Mucosa of gallbladder (tissue), 1 donor: ENCODE measurements at regions not wholly inside any gene's neighbourhood (a gene's known extent, or its start where the extent isn't known, plus 50 kb on each side); places are given as distances from the start of the nearest gene placed in this dataset.
A peak's percentile ranks its signal among the peaks of the same experiment; 100 is the strongest.
"Not testable (repeated sequence)": the region's sequence is repeated elsewhere in the genome, so short reads cannot be mapped to it uniquely, and the experiment has no call there.

Experiments
- DNase-seq: peaks from one replicate; pipeline ENCODE4 v3.0.0-alpha.2; 2020; ENCODE audit warnings: low spot score
- donor health status: DM: no; HTN: no; CAD: no.

DNA sequence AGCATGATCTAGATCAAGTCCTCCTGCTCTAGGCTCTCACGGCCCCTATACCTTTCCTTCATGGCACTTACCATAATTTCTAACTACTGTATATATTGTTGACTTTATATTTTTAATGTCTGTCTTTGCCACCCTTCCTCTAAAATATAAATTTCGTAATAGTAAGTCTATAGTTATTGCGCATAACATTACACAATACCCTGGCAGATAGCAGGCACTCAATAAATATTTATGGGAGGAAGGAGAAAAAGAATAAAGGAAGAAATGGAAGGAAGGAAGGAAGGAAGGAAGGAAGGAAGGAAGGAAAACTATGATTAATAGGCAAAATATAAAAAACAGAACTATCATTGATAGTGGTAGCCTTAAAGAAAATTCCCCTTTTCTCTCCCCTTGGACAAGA lies 190.3 kb upstream of the LMCD1 start:
- DNase-seq, result no peak

DNA sequence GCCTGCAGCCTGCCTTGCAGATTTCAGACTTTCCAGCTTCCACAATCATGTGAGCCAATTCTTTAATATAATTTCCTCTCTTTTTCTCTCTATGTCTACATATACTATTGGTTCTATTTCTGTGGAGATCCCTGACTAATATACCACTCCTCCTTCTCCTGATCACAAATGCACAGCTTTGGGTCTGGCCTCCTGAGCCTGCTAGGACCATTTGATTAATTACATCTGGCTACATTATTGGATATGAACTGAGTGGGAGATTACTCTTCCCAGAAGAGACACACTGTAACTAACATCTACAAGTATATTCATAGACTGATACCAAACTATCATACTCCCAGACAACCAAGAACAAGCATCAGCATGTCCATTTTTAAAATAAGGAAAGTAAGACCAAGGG lies 188.9 kb upstream of the LMCD1 start:
- DNase-seq, result no peak

DNA sequence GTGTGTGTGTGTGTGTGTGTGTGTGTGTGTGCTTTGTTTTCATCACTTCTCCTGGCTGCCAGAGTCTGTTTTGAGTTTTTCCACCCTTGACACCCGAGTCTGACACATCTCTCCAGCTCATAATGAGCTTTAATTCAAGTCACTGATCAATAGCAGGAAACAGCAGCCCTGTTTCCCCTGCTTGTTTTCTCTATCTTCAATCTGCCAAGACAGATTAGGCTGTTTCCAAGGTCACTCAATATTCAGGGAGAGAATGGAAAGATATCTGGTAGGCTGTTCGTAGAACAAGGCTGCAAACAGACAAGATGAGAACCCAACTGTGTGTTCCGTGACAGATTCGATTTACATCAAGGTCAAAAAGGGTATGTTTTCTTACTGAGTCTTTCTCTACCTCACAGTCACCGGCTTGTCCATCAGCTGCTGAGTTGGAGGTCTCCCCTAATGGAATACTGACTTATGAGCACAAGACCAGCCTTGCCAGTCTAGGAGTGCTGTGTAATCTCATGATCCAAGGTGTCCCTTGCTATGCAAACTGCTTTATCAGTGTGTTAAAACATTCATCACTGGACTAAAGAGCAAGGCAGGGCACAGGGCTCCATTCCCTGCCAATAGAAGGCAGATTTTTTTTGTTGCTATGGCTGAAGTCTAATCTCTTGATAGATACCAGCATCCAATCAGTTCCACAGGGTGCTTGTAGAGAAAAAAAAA lies 187.9 kb upstream of the LMCD1 start:
- DNase-seq, result peak; percentile 72

DNA sequence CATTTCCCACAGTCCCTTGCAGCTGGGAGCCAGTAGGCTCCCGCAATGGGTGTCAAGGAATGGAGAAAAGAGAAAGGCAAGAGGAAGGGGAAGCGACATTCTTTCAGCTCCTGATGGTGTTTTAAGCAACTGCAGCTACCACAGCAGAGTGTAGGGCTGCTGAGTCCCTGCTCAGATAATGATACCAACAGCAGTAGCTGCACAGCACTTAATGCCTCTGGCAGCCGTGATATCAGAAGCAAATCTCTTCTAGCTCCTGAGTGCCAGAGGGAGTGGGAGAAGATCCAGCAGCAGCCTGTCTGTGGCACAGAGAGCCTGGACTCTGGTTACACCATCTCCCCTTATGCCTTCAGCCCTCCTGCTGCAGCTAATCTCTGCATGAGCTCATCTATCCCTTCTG lies 186.1 kb upstream of the LMCD1 start:
- not testable (repeated sequence) for DNase-seq

DNA sequence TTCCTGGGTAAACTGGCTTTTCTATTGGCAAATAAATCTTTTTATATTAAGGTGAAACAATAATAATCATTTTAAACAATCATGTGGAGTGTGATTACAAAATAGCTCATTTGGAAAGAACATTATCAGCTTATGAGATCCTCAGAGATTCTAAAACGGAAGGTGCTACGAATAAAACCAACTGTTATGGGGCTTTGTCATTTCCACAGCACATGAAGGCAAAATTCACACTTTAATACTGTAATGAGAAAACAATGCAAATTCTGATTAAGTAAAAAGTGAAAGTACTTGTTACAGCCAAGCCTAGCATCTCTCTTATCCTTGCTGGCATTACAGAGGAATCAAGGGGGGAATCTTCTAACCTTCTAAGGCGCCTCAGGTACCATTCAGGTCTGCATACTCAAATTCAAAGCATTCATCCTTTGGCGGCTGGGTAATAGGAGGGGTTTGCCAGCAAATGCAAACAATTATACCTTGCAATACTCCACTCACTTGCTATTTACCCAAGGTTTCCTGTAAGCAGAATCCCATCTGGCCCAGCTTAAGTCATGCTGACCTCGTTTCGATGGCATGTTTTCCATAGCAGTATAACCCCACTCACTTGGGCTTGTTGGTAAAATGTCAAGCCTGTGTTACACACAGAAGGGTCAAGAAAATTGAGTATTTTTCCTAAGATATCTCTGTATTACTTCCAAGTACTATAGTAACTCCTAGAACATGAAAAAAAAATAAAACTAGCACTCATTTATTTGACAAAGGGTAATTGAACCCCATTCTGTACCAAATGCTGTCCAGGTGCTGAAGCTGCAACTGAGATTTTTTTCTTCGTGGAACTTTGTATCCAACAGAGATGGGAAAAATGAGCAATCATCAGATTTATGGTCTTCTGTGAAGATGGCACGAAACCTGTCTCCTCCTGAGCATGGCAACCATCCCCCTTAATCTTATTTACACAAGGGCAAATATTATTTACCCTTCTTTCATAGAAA lies 183.7 kb upstream of the LMCD1 start:
- DNase-seq, result no peak

DNA sequence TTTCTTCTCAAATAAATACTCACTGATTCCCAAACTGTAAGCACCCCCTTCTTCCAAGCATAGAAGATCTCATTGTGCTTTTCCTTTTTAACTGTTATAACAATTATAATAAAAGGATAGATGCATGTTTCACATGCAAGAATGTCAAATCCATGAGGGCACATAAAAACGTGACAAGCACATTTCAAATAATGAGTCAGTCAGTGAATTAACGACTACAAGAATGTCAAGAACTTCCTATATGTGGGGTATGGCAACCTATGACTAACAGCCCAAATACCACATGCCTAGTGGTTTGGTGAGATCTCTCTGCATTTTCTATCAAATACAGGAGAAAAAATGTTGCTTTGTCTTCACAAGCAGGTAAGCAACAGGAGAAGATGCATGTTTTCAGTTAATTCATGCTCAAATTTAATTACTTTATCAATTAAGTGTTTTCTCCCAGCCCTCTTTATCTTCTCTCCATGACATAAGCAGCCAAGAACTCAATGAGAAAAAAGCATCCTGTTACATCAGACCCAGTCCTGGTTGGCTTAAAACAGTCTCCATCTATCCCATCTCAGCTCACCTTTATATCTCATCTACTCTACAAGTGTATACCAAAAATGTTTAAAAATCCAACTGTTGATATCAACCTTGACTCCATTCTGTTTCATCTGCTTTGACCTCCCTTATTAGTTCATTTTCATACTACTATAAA lies 181.5 kb upstream of the LMCD1 start:
- DNase-seq, result no peak

DNA sequence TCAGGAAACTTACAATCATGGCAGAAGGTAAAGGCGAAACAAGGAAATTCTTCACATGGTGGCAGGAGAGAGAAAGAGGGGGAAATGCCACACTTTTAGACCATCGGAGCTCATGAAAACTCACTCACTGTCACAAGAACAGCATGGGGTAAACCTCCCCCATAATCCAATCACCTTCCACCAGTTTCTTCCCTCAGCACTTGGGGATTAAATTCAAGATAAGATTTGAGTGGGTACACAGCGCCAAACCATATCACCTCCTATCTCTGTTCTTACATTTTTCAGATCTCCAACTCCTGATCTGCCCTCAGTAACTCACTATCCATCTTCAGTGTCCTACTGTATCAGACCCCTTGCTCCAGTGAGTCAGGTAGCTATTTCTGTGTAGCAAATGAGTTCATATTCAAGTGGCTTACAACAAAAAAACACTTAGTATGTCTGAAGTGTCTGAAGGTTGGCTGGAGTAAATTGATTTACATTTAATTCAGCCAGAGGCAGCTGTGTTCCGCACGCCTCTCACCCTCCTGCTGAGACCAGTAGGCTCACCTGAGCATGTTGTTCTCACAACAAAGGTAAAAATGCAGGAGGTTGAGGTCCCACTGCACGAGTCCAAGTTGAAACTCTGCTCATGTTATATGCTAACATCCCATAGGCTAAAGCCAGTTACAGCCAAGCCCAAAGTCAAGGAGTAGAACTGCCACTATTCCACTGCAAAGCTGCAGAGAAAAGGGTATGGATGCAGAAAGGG lies 180.7 kb upstream of the LMCD1 start:
- no peak for DNase-seq

DNA sequence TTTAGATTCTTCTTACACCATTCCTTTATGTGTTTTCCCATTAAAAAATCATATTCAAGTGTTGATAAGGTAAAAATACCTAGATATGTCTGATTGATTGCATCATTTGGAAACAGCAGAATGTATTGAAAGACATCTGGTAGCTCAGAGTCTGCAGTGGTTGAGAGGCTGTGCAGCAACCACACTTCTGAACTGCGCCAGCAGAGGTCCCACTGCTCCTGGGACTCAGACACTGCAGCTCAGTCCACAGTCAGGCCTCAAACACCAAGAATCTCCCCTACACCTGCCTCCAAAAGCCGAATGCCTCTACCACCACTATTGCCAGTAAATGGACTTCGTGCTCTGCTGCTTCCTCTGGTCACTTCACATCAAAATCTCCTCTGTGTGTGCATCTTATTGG lies 176.9 kb upstream of the LMCD1 start:
- DNase-seq, result peak; percentile 26

DNA sequence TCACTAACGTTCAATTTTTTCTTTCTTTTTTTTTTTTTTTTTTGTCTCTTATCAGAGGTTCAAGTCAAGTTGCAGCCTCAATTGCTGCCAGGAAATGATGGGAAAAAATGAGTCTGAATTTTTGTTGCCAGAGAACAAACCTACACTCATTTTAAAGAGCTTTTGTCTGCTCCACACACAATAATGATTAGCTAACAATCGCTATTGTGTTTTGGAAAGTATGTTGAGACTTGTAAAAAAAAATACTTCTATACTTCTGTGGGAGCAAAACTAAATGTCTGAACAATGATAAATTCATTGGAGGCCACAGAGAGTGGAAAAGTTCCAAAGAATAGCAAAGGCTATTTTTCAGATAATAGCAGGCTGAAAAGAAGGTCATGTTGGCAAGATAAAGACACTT lies 176.3 kb upstream of the LMCD1 start:
- DNase-seq, result no peak

DNA sequence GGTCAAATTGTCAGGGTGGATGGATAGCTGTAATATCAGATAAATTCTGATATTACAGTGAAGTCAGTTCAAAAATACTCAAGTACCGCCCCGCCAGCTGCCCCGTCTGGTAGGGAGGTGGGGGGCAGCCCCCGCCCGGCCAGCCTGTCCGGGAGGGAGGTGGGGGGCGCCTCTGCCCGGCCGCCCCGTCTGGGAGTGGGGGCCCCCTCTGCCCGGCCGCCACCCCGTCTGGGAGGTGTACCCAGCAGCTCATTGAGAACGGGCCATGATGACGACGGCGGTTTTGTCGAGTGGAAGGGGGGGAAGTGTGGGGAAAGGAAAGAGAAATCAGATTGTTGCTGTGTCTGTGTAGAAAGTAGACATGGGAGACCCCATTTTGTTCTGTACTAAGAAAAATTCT lies 175.8 kb upstream of the LMCD1 start:
- DNase-seq, result not testable (repeated sequence)

DNA sequence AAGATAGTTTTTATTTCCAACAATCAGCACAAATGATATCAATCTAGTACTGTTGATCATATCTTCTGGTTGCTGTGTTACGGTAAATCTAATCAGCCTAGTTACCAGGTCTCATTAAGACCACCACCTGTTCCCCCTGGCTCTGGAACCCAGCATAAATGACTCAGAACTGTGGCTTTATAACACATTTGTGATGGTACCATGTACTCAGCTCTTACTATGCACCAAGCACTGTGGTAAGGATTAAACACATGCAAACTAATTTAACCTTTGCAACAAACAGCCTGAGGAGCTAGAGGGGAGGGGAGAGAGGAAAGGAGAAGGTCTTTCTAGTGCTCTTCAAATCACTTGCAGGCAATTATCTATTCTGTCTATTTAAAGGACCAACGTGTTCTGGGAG lies 173.9 kb upstream of the LMCD1 start:
- DNase-seq, result no peak

DNA sequence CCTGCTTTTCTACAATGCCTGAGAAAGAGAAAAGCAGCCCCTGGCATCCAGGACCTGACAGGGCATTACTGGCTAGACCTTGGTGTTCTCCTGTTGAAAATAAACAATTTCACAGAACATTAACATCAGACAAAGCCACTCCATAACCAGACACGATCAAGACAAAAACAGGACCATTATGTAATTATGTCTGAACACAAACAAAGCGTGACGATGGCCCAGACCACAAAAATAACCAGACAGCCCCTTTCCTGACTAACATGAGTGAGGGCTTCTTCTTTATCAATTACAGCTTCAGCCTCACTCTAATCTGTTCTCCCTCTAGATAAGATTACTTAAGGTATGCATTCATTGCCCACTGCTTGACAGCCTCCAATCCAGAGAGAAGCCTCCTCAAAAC lies 172.7 kb upstream of the LMCD1 start:
- no peak for DNase-seq

DNA sequence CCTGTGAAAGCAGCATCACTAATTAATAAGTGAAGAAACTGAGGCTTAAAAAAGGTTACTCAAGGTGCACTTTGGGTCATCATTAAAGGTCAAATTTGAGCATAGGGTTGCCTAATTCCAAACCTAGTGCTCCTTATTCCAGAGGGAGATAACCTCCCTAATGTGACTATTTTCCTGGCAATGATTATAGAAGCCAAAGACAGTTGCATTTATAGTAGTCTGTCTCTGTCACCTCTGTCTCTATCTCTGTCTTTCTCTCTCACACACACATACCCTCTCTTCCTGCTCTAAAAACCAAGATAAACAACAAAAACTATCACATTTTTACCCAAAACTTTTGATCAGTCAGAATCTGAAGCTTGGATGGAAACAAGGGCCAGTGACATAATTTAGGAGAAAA lies 172.0 kb upstream of the LMCD1 start:
- DNase-seq, result no peak

DNA sequence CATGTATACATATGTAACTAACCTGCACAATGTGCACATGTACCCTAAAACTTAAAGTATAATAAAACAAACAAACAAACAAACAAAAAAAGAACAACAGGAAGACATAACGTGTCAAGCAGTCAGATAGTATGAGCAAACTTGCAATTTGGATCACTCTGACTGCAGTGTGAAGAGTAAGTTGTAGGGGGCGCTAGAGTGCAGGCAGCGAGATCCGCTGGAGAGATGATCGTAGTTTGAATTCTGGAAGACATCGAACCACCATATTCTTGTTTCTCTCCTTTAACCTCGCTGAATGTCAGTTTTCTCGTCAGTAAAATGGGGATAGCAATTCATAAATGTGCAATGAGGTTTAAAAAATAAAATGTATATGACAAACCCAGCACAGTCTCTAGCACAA lies 165.2 kb upstream of the LMCD1 start:
- DNase-seq, result no peak

DNA sequence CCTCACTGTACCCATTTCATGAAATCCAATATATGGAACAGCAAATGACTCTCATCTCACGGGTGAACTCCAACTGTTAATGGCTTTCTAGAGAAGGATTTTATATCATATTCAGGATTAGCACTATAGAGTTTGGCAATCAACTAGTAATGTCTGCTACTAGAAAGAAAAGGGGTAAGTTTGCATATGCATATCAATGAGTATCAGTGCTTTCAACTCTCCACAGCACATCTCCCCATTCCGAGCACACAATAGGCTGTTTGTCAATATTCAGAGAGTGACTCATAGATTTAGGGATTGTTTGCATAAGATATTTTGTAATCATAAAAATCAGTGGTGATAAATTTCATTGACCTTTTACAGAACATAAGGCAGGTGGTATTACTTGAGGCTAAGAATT lies 163.2 kb upstream of the LMCD1 start:
- DNase-seq, result no peak

DNA sequence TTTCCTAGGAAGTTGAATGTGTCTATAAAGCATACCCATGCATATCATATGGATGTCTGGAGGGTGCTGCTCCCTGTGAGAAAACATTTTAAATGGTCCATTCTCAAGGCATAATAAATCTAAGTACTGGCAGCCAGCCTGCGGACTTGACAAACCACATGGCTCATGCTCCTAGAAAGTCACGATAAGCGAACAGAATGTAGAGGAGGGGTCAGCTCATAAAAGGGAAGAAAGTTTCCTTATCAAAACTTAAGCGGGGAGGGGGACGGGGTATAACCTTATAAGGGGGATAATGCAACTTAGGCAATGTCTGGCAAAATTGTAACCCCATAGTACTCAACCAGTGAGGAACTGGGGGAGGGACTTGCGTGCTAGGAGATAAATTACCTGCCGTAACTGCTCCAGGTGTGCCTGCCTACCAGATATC lies 159.8 kb upstream of the LMCD1 start:
- DNase-seq, result no peak

DNA sequence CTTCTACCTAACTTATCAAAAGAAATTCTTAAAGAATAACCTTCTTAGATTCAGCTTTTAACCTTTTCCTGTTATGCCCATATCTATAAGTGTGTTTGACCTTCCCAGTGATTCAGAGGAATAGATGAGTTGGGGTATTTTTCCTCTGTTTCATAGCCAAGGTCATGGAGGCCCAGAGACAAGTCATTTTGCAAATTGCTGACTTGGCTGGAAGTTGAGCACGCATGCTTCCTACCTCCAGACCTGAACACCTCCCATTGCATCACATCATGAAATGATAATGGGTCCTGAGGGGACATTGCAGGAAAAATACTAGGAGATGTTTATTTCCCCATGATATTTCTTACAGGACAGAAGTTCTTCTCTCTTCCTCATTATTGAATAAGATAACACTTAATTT lies 158.6 kb upstream of the LMCD1 start:
- DNase-seq, result no peak

DNA sequence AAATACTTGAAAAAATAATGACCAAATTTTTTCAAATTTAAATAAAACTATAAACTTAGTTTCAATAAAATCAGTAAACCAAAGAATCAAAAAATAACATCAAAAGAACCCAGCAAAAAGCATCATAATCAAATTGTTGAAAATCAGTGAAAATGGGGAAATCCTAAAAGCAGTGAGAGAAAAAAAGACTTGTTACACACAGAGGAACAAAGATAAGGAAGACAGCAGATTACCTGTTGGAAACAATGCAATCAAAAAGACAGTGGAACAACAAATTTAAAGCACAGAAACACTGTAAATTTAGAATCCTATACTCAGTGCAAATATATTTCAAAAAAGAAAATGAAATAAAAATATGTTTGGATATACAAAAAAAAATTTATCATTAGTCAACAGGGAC lies 156.2 kb upstream of the LMCD1 start:
- DNase-seq, result no peak

DNA sequence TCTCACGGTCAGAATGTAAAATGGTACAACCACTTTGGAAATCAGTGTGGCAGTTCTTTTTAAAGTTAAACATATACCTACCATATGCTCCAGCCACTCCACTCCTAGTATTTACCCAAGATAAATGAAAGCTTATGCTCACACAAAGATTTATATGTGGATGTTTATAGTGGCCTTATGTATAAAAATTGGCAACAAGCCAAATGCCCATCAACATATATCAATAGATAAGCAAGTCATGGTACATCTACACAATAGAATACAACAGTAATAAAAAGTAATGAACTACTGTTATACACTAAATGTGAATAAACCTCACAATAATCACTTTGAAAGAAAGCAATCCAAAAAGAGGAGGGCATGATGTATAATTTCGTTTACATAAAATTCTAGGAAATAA lies 153.5 kb upstream of the LMCD1 start:
- no peak for DNase-seq

DNA sequence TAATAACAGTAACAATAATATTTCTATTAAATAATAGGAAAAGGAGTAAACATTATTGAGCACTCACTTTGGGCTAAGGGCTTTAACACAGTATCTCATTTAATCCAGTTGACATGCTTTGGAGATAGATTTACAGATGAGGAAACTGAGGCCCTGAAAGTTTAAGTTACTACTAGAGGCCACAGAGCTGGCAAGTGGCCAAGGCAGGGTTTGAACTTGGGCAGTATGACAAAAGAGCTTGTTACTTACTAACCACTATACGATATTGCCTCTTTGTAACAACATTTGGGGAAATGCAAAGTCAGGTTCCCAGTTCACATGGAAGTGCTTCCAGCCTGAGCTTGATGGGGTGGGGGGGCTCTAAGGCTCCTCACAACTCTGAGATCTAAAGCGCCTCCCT lies 149.1 kb upstream of the LMCD1 start:
- no peak for DNase-seq

DNA sequence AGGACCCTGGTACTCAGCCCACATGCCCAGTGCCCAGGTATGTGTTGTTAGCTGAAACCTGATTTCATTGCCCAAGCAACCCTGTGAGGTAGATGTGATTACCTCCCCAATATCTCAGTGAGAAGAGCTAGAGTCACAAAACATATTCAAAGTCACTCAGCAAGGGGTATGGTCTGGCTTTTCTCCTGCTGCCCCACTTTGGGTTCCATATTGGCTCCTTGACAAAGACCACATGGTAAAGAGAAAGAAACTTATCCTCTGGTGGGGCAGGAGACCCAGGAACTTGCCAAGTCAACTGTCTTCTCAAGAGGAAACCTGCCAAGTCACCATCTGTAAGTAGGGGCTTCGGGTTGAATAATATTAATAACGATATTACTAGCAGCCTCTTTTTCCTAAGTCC lies 148.3 kb upstream of the LMCD1 start:
- no peak for DNase-seq

DNA sequence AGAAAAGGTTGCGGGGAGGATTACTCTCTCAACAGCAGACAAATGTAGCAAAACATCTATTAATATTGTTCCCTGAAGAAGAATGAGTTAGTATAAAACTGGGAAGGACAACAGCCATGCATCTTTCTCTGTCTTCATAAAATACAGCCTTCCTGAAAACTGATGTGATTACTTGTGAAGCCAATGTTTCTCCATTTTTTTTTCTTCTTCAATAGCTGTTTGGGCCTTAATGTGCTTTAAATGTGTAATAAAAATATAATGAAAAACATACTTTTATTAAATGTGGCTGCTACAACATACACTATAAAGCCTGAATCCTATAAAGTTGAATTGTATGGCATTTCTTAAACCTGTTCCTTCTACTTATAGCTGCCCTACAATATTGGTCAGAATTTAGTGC lies 146.3 kb upstream of the LMCD1 start:
- DNase-seq, result no peak
